H1 (cell line): ENCODE measurements at regions not wholly inside any gene's neighbourhood (a gene's known extent, or its start where the extent isn't known, plus 50 kb on each side); places are given as distances from the start of the nearest gene placed in this dataset.

Experiments
- CTCF ChIA-PET: fragments of 300-600 bp; sonication (Branson Sonifier 250); formaldehyde crosslinking; loops from one replicate; lab custom pipeline; 2021; ENCODE audit not compliant: partially characterized antibody; lab: Charles Lee
- POLR2A ChIA-PET: fragments of 300-600 bp; sonication (Branson Sonifier 250); formaldehyde crosslinking; loops from one replicate; lab custom pipeline; 2021; ENCODE audit warnings: inconsistent platforms; ENCODE audit not compliant: partially characterized antibody; lab: Charles Lee
- DNase-seq, 2 experiments: peaks; one replicate each; pipeline versions ENCODE4 v3.0.0 to v3.0.0-alpha.2; 2010 to 2022; ENCODE audit warnings: low spot score in 2 of 2, low read depth in 1 of 2, mixed read lengths in 1 of 2
- FAIRE-seq: peaks from 2 replicates; lab custom pipeline; 2011; peaks lifted over from hg19 to GRCh38; lab: Jason Lieb, UNC
- H2AFZ ChIP-seq: 2 replicates; pipeline ENCODE4 v1.8.1; 2012; ENCODE audit warnings: low read length, inconsistent platforms
- H2AK5ac ChIP-seq: 2 replicates; pipeline ENCODE4 v1.6.1; 2013; ENCODE audit warnings: low read depth, low read length
- H2BK120ac ChIP-seq: replicated peaks from 2 replicates; pipeline ENCODE3; 2013; ENCODE audit warnings: low read depth, low read length, inconsistent platforms
- H2BK12ac ChIP-seq: 2 replicates; pipeline ENCODE4 v1.6.1; 2013; ENCODE audit warnings: low read depth, low read length
- H2BK15ac ChIP-seq: 2 replicates; pipeline ENCODE4 v1.6.1; 2013; ENCODE audit warnings: low read length
- H2BK20ac ChIP-seq: 2 replicates; pipeline ENCODE4 v1.6.1; 2013; ENCODE audit warnings: low read length
- H2BK5ac ChIP-seq: 2 replicates; pipeline ENCODE4 v1.6.1; 2013; ENCODE audit warnings: low read depth, low read length
- H3K14ac ChIP-seq: 2 replicates; pipeline ENCODE4 v1.6.1; 2013; ENCODE audit warnings: inconsistent platforms; ENCODE audit not compliant: insufficient read length
- H3K18ac ChIP-seq: 2 replicates; pipeline ENCODE4 v1.6.1; 2013; ENCODE audit warnings: low read length; ENCODE audit errors: extremely low read depth
- H3K23ac ChIP-seq: 2 replicates; pipeline ENCODE4 v1.6.1; 2013; ENCODE audit warnings: inconsistent platforms; ENCODE audit not compliant: insufficient read length
- H3K23me2 ChIP-seq: 2 replicates; pipeline ENCODE4 v1.6.1; 2013; ENCODE audit warnings: low read depth, low read length
- H3K27ac ChIP-seq: 2 replicates; pipeline ENCODE4 v1.6.1; 2011; ENCODE audit warnings: low read depth, low read length, inconsistent platforms
- H3K27me3 ChIP-seq, 4 experiments: replicated peaks in 1 of 4; 1 replicate in 1 of 4; 2 replicates in 3 of 4; pipeline versions ENCODE4 v1.6.1 to v1.8.1; 2011 to 2013; ENCODE audit warnings: low read length in 3 of 4, mild to moderate bottlenecking in 3 of 4, inconsistent platforms in 2 of 4, mixed read lengths in 2 of 4, moderate library complexity in 1 of 4; ENCODE audit not compliant: control insufficient read depth in 3 of 4, insufficient read depth in 3 of 4; ENCODE audit errors: extremely low read depth in 1 of 4
- H3K36me3 ChIP-seq, 4 experiments: 2 replicates each; pipeline versions ENCODE4 v1.6.1 to v1.8.1; 2011 to 2013; ENCODE audit warnings: mild to moderate bottlenecking in 4 of 4, low read length in 3 of 4, moderate library complexity in 2 of 4, control low read depth in 1 of 4, inconsistent platforms in 1 of 4; ENCODE audit not compliant: insufficient read depth in 4 of 4, control insufficient read depth in 2 of 4
- H3K4ac ChIP-seq: replicated peaks from 2 replicates; pipeline ENCODE3; 2013; ENCODE audit warnings: low read length, low read depth, mixed read lengths, inconsistent platforms; ENCODE audit not compliant: insufficient read length
- H3K4me1 ChIP-seq, 4 experiments: replicated peaks in 1 of 4; 1 replicate in 1 of 4; 2 replicates in 3 of 4; pipeline versions ENCODE4 v1.6.1 to v1.8.1; 2011 to 2013; ENCODE audit warnings: low read length in 3 of 4, inconsistent platforms in 2 of 4, mixed read lengths in 1 of 4; ENCODE audit not compliant: insufficient read depth in 4 of 4, control insufficient read depth in 3 of 4
- H3K4me2 ChIP-seq, 2 experiments: 2 replicates each; pipeline versions ENCODE4 v1.6.1 to v1.8.1; 2011 to 2013; ENCODE audit warnings: low read depth in 2 of 2, low read length in 2 of 2, control low read depth in 1 of 2, inconsistent platforms in 1 of 2, mild to moderate bottlenecking in 1 of 2; ENCODE audit not compliant: insufficient read depth in 1 of 2
- H3K4me3 ChIP-seq, 4 experiments: fragments of 200-600, 300-600 bp in 1 of 4; sonication (generic), shearing (Covaris generic), sonication (Bioruptor Twin) in 1 of 4; 2 replicates each; pipeline versions ENCODE4 v1.5.1 to v1.8.1; 2011 to 2016; ENCODE audit warnings: low read length in 4 of 4, low read depth in 3 of 4, control low read depth in 2 of 4, inconsistent platforms in 2 of 4, mild to moderate bottlenecking in 2 of 4, mixed read lengths in 1 of 4, moderate library complexity in 1 of 4; ENCODE audit not compliant: insufficient read depth in 2 of 4; ENCODE audit errors: extremely low read depth in 1 of 4
- H3K56ac ChIP-seq: replicated peaks from 2 replicates; pipeline ENCODE3; 2013; ENCODE audit warnings: low read depth, mild to moderate bottlenecking, mixed read lengths, low read length, inconsistent platforms; ENCODE audit not compliant: insufficient read length
- H3K79me1 ChIP-seq: 2 replicates; pipeline ENCODE4 v1.6.1; 2013; ENCODE audit warnings: low read depth, low read length, control low read depth
- H3K79me2 ChIP-seq, 2 experiments: 2 replicates each; pipeline versions ENCODE4 v1.6.1 to v1.8.1; 2012 to 2013; ENCODE audit warnings: low read length in 2 of 2, mild to moderate bottlenecking in 2 of 2, inconsistent platforms in 1 of 2; ENCODE audit not compliant: insufficient read depth in 2 of 2, control insufficient read depth in 1 of 2
- H3K9ac ChIP-seq, 4 experiments: replicated peaks in 1 of 4; 1 replicate in 1 of 4; 2 replicates in 3 of 4; pipeline versions ENCODE4 v1.6.1 to v1.8.1; 2011 to 2013; ENCODE audit warnings: low read depth in 3 of 4, low read length in 3 of 4, control low read depth in 2 of 4, mild to moderate bottlenecking in 2 of 4, moderate library complexity in 2 of 4, inconsistent platforms in 1 of 4; ENCODE audit errors: extremely low read depth in 1 of 4
- H3K9me3 ChIP-seq, 2 experiments: 2 replicates each; pipeline versions ENCODE4 v1.6.1 to v1.8.1; 2012 to 2013; ENCODE audit warnings: mild to moderate bottlenecking in 2 of 2, moderate library complexity in 2 of 2, control low read depth in 1 of 2, inconsistent platforms in 1 of 2, low read depth in 1 of 2, low read length in 1 of 2, mixed read lengths in 1 of 2; ENCODE audit not compliant: insufficient read depth in 2 of 2
- H4K20me1 ChIP-seq, 2 experiments: replicated peaks in 1 of 2; 2 replicates each; pipeline versions ENCODE3 to v1.8.1; 2011 to 2013; ENCODE audit warnings: inconsistent platforms in 2 of 2, low read length in 2 of 2, mild to moderate bottlenecking in 1 of 2; ENCODE audit not compliant: insufficient read depth in 2 of 2, control insufficient read depth in 1 of 2
- H4K5ac ChIP-seq: 2 replicates; pipeline ENCODE4 v1.6.1; 2013; ENCODE audit warnings: low read length, low read depth, mixed read lengths, inconsistent platforms; ENCODE audit not compliant: insufficient read length
- H4K8ac ChIP-seq: 2 replicates; pipeline ENCODE4 v1.8.0; 2013; ENCODE audit warnings: mild to moderate bottlenecking, moderate library complexity, low read length, inconsistent platforms; ENCODE audit not compliant: insufficient read depth; ENCODE audit errors: extremely low read depth
- H4K91ac ChIP-seq: replicated peaks from 2 replicates; pipeline ENCODE3; 2013; ENCODE audit warnings: low read length, mixed read lengths, inconsistent platforms; ENCODE audit not compliant: insufficient read length
- CTCF ChIP-seq, 3 experiments: IDR thresholded peaks; 1 replicate in 2 of 3; 2 replicates in 1 of 3; pipeline versions ENCODE4 v1.5.1 to v1.6.1; 2011; ENCODE audit warnings: low read length in 3 of 3, mild to moderate bottlenecking in 3 of 3, inconsistent platforms in 2 of 3, low read depth in 1 of 3, moderate library complexity in 1 of 3; ENCODE audit not compliant: insufficient read depth in 1 of 3; ENCODE audit errors: control extremely low read depth in 1 of 3
- EZH2 ChIP-seq: fragments of 200-600 bp; sonication (generic); IDR thresholded peaks from 2 replicates; pipeline ENCODE4 v1.7.1; 2012; ENCODE audit warnings: low read depth, mild to moderate bottlenecking, moderate library complexity, low read length, inconsistent platforms; ENCODE audit not compliant: severe bottlenecking
- RFX5 ChIP-seq: IDR thresholded peaks from 2 replicates; pipeline ENCODE4 v1.6.1; 2011; ENCODE audit warnings: low read depth, low read length, improper control_type of control experiment, borderline replicate concordance
- SRF ChIP-seq: IDR thresholded peaks from 2 replicates; pipeline ENCODE4 v1.6.1; 2011; ENCODE audit warnings: mild to moderate bottlenecking, low read depth, low read length, moderate library complexity
- YY1 ChIP-seq: IDR thresholded peaks from 2 replicates; pipeline ENCODE4 v1.6.1; 2011; ENCODE audit warnings: low read depth, mild to moderate bottlenecking, low read length
- ZNF274 ChIP-seq: IDR thresholded peaks from 2 replicates; pipeline ENCODE4 v1.7.0; 2012; ENCODE audit warnings: low read length, borderline replicate concordance; ENCODE audit errors: extremely low read depth
- WGBS, 2 experiments: shearing (Covaris generic) in 1 of 2; methylation state at CpG; one replicate each; pipeline versions ENCODE4 v1.1.6 to v1.1.7; 2013 to 2015; ENCODE audit warnings: low lambda C conversion rate in 2 of 2, mixed read lengths in 2 of 2, inconsistent platforms in 1 of 2, low coverage in 1 of 2, missing lambda C conversion rate in 1 of 2; ENCODE audit not compliant: insufficient replicate concordance in 2 of 2, insufficient coverage in 1 of 2, insufficient read length in 1 of 2; ENCODE audit errors: extremely low coverage in 1 of 2, missing lambda C conversion rate in 1 of 2; 5-methylcytosine and 5-hydroxymethylcytosine counted together
- TF ChIP-seq, protein P1 (sequence below): IDR thresholded peaks from 2 replicates; pipeline ENCODE4 v1.6.1; 2011; ENCODE audit warnings: low read length, improper control_type of control experiment

DNA sequence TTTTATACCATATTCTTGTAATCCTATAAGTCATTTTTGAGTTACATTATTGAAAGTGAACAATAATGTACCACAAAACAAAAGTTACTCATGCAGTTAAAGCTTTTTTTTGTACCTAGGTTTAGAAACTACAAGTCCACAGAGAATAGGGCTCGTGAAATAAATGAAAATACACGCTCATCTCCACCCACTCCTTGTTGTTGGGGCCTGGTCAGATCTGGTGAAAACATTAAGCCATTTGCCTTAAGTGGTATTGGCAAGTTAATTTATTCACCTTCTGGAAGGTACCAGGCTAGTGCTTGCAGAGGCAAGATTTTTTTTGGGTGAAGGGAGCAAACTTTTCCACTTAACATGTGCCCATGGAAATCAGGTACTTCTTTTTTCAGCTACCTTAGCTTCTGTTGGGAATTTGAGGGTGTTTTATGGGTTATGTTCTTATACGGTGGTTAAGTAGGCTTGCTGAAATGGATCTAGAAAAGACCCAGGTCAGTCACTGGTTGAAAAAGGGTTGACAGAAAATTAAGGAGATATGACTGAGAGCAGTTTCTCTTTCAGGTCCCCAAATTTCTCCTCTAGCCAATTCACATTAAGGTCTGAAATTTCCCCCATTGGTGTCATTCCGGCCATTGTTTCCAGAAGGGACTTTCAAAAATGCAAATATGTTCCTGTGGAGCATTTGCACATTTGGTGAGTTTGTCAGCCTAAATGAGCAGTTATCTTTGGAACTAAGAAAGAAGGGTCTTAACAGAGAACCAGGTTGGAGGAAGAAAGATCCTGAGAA lies 143.3 kb downstream of the KCNRG start:
- Histone ChIP-seq H2BK20ac (no peak overlapping the region), H4K8ac (no peak overlapping the region), H3K23me2 (no peaks in the 10 kb centered on the region), H3K4ac (no peak overlapping the region), H3K4me3 (no peak overlapping the region), H3K56ac (no peak overlapping the region), H3K18ac (no peak overlapping the region), H3K23ac (no peak overlapping the region), H2BK120ac (no peak overlapping the region), H2BK15ac (no peak overlapping the region), H3K14ac (no peak overlapping the region), H3K9ac (no peak overlapping the region), H3K27ac (no peak overlapping the region), H4K5ac (no peak overlapping the region), H3K4me2 (no peak overlapping the region), H3K79me2 (no peaks in the 10 kb centered on the region), H4K91ac (no peak overlapping the region), H3K79me1 (no peaks in the 10 kb centered on the region)
- POLR2A ChIA-PET, result interaction anchor here (1.0 kb wide), 1 partner anchor 9 kb away, joined by 4 read pairs; no protein-coding TSS in a partner anchor
- FAIRE-seq (no peak), DNase-seq (no peak)
- TF ChIP-seq, protein P1, sequence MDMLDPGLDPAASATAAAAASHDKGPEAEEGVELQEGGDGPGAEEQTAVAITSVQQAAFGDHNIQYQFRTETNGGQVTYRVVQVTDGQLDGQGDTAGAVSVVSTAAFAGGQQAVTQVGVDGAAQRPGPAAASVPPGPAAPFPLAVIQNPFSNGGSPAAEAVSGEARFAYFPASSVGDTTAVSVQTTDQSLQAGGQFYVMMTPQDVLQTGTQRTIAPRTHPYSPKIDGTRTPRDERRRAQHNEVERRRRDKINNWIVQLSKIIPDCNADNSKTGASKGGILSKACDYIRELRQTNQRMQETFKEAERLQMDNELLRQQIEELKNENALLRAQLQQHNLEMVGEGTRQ, result no peak
- TF ChIP-seq ZNF274 (no peak), RFX5 (no peak), YY1 (no peak), EZH2 (no peak), SRF (no peak), CTCF (IDR thresholded peaks at IDR 0.05; ENCODE audit: control extremely low read depth in 1 of 3, insufficient read depth in 1 of 3, low read depth in 1 of 3, low read length in 3 of 3) (no peak)
- TF ChIP-seq, all 59 proteins: peak for 0
- no peak overlapping the region for H2BK12ac ChIP-seq
- CTCF ChIA-PET, result interaction anchor here (0.6 kb wide), 1 partner anchor 1249 kb away, joined by 3 read pairs; no protein-coding TSS in a partner anchor
- H4K20me1 ChIP-seq, result no peaks in the 10 kb centered on the region
- no peak overlapping the region for H2AK5ac ChIP-seq
- H2AFZ ChIP-seq, result no peak overlapping the region
- no peaks in the 10 kb centered on the region for H3K9me3 ChIP-seq
- no peaks in the 10 kb centered on the region for H3K27me3 ChIP-seq
- WGBS, 2 experiments, result 82% methylated on average over 4 of the region's 4 CpGs; no CpG with 5 or more reads in 1 of the 2 experiments
- no peaks in the 10 kb centered on the region for H3K36me3 ChIP-seq
- H2BK5ac ChIP-seq, result no peak overlapping the region
- peaks cover 0 to 3% (median under 1%) of the 10 kb centered on the region in 4 experiments; a peak in 3 of 7 replicates for H3K4me1 ChIP-seq
